IPS DF 4.7 (cell line): ENCODE measurements at regions not wholly inside any gene's neighbourhood (a gene's known extent, or its start where the extent isn't known, plus 50 kb on each side); places are given as distances from the start of the nearest gene placed in this dataset.

ENCODE experiments used
- DNase-seq: peaks from one replicate; pipeline ENCODE4 v3.0.0-alpha.2; 2013; ENCODE audit warnings: low spot score; ENCODE audit errors: extremely low read depth

DNA sequence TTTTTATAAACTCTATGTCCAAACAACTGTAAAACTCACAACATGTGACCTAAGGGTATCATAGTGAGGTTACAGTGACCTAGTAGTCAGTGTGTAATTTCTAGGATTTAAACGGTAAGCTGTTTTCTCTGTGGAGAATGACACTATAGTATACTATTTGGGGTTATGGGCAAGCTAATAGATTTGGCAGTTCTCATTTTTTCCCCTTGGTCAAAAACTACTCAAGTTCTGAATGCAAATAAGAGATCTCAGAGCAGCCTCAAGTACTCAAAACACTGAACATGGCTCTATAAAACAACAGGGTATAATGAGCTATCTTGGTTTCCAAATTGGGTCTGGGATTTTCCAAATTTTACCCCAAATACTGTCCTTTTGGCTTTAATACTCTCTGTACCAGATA lies 88.5 kb upstream of the HMCN1 start:
- DNase-seq, result no peak

DNA sequence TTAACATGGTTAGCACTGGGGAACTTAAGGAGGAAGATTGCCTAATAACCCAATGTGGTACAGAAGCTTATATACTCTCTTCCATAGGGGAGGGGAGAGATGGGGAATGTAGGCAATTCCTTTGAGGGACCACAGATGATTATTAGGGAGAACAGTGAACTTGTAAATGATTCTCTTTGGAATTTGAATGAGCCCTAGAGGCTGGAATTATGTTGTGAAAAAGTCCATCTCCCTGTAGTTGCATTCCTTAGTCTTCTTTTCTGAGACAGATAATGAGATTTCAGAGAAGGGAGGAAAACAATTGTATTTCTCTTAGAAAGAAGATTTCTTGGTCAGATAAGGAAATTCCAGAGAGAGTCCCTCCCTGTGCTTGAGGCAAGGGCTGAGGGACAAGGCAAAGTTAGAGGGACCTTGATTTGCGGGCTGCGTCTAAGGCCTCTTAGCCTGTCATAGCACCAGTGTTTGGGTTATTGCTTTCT lies 89.0 kb upstream of the HMCN1 start:
- no peak for DNase-seq

DNA sequence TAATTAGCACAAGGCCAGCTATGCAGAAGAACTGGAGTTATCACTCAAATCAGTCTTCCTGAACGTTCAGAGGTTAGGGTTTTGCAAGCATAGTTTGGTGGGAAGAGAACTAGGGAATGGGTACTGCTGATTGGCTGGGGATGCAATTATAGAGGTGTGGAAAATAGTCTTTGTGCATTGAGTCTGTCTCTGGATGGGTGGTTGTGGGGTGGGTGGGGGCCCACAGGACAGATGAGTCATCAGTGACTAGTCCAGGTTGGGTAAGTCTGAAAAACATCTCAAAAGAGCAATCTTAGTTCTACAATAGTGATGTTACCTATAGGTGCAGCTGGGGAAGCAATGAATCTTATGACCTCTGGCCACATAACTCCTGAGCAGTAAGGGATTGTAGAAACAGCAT lies 89.7 kb upstream of the HMCN1 start:
- no peak for DNase-seq

DNA sequence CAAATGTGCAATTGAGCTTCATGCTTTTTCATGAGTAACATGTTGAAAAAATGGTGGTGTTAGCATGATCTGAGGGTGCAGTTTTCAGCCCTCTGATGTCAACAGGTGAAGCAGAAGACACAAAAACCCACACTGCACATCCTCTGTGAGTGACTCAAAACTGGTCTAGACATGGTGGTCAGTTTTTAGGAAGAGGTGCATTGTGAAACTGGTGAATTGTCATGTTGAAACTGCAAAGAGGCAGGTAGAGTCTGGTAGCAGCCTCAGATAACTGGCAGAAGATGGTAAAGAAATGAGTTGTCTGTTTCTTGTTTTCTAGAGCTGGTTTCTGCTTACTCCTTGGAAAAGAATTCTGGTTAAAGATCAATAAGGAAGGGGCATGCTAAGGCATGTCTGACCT lies 97.3 kb upstream of the HMCN1 start:
- no peak for DNase-seq

DNA sequence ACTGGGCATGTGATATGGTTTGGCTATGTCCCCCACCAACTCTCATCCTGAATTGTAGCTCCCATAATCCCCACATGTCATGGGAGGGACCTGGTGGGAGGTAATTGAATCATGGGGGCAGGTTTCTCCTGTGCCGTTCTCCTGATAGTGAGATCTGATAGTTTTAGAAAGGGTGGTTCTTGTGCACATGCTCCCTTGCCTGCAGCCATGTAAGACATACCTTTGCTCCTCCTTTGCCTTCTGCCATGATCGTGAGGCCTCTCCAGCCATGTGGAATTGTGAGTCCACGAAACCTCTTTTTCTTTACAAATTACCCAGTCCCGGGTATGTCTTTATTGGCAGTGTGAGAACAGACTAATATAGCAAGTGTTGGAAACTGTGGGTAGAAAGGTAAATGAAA lies 99.5 kb upstream of the HMCN1 start:
- DNase-seq, result no peak

DNA sequence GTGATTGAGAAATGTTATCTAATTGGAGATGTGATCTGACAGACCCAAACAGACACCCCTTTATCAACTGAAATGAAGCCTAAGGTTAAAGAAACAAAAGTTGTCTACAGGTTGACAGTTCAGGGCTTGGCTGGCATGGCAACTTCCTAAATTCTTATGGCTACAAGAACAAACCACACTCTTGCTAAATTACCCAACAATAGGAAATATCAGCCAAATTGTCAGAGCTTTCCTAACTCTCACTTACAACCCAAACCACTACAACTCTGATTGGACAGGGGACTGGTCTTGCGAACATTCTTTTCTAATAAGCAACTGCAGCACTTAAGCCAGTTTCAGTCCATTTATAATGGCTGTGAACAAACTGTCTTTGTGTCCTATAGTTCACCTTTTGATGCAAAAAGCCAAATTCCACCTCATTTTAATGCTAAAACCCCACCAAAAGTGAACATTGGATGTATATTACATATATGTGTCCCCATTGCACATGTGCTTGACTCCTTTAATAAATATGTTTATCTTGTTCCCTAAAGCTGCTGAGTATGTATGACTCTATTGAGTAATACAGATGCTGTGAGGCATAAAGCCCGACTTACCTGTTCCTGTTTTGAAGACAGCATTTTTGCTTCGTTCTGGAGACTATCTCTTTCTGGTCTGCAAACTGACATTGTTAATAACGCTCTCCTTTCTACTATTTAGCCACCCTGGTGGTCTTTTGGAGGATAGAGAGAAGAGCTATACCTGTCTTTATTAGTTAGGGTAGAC lies 101.3 kb upstream of the HMCN1 start:
- DNase-seq, result no peak

DNA sequence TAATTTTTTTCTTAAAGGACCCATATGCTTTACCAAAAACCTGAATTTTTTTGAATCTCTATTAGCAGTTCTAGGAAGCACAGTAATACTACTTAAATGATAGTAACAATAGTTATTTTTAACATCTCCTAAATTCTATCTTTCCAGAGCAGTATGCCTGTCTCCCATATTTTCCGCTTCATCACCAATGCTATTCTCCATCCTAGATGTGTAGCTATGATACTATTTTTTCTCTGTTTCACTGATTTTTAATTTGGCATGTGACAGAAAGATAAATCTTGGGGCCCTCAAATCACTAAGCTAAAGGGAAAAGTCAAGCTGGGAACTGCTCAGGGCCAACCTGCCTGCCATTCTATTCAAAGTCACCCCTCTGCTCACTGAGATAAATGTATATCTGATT lies 102.3 kb upstream of the HMCN1 start:
- no peak for DNase-seq

DNA sequence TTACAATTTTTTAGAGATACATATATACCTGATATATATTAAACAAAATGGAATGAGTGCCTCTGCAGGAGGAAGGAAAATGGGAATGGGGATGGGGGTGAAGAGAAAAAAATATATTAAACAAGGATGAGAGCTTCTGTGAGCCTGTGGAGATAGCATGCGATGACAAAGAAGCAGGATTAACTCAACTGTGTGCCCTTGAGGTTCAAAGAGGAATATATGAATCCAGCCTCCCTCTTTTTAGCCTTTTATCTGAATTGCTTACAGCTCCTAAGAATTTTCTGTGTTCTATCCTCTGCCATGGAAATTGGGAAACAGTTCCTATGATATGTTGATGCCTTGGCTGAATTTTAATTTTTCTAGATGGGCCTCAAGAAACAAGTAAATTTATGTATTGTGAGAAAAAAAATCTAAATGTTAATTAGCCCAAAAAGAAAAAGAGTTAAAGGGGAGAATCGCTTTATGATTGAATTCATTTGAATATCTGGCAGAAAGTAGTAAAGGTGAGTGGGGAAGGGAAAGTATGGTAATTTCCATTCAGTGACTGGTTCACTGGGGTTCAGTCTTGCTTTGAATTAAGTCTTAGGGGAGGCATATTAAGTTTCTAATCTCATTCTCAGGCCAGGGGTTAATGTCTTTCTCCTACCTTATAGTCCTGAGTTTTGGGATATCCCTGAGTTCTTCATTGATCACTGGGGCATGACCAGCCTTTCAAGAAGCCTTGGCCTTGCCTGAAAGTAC lies 106.3 kb upstream of the HMCN1 start:
- DNase-seq, result no peak

DNA sequence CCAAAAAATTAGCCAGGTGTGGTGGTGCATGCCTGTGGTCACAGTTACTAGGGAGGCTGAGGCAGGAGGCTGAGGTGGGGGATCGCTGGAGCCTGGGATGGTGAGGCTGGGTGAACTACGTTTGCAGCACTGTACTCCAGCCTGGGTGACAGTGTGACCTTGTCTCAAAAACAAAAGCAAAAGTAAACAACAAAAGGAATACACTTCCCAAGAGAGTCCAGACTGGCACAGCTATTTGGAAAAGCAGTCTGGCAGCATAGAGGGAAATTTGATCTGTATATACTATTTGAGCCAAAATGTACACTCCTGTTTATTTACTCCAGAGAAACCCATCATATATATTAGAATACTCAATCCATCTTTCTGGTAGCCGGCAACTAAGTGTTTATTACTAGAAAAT lies 107.0 kb upstream of the HMCN1 start:
- no peak for DNase-seq

DNA sequence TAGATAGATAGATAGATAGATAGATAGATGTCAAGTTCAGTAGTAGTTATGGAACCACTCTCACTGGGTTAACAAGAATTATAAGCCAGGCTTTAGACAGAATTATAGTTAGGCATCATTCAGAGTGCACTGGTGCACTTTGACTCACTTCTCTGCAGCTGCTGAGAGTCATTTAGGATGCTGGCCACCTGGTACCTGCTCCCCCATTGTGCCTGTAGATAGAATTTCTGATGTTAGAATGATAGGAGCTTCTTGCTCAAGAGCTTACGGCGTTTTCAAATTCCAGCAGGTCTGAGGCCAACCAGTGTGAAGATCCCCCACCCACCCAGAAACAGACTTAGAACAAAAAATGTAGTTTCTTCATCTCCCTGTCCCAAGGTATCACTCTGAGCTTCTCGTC lies 107.8 kb upstream of the HMCN1 start:
- DNase-seq, result no peak

DNA sequence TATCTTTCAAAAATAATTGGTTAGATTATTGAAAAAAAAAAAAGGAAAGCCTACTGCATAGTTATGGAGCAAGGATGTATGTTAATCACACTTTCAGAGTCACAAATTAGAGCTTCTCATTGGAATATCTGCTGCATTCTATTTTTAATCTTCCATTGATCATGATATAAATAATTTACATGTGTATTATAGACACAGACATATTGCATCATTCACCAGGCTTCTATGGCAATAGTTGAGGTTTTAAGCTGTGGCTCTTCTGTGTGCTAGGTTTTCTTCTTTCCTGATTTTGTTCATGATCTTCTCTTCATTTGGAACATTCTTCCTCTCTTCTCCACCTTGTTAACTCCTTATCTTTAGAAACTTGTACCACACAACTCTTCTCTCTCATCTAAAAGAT lies 123.2 kb upstream of the HMCN1 start:
- DNase-seq, result no peak

DNA sequence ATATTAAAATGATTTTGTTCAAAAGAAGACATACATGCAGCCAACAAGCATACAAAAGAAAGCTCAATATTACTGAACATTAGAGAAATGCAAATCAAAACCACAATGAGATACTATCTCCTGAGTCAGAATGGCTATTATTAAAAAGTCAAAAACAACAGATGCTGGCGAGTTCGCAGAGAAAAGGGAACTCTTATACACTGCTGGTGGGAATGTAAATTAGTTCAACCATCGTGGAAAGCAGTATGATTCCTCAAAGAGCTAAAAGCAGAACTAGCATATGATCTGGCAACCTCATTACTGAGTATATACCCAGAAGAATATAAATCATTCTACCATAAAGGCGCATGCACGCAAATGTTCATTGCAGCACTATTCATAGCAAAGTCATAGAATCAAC lies 126.0 kb upstream of the HMCN1 start:
- no peak for DNase-seq

DNA sequence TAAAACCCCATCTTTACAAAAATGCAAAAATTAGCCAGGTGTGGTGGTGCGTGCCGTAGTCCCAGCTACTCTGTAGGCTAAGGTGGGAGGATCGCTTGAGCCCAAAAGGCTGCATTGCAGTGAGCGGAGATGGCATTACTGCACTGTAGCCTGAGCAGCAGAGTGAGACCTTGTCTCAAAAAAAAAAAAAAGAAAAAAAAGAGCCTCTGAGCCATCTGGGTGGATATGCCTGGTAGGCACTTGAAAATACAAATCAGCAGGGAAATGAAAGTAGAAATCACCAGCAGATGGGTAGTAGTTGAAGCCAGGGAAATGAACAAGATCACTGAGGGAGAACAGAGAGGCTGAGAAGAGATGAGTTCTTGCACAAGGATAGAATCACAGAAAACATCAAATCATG lies 131.0 kb upstream of the HMCN1 start:
- DNase-seq, result no peak

DNA sequence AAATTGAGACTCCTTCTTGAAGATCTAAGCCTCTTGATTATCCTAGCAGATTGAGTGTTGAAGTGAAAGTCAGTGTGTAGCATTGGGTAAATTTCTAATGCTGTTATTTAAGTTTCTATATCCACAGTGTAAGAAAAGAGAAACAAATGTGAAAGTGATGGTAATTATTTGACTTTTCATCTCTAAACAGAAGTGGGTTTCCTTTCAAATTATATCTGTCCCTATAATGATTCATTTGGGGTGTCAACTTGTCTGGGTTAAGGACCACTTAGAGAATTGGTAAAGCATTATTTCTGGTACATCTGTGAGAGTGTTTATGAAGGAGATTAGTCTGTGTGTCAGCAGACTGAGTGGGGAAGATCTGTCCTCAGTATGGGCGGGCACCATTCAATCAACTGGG lies 133.0 kb upstream of the HMCN1 start:
- no peak for DNase-seq

DNA sequence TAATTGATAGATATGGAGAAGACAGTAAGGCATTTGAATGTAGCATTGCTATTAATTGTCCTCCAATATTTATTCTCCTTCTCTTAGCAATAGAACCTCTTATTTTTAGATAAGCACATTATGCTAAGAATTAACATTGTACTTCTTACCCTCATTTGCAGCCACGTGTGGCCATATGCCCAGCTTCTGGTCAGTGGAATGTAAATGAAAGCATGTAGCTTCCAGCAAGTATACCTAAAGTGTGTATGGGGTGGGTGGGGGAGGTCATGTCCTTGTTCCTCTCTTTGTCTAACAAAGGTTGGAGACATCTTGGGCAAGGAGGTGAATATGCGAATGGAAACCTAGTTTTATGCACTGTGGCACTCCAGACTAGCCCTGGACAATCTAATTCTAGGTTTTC lies 133.6 kb upstream of the HMCN1 start:
- no peak for DNase-seq

DNA sequence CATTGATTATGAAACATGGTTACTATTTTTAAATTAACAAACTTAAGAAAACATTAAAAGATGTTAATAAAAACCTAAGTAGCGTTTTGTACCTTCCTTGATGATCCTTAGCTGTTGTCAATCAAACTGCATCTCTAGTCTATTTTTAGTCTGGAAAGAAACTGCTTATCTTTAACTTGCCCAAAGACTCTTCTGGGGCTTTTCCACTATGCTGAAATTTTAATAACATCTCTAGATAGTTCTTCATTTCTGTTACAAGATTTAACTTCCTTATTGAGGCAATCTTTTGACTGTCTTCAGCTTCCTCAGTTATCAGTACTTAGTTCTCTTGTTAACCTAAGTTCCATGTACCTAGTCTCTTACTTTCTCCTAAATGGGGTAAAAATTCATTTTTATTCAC lies 135.9 kb upstream of the HMCN1 start:
- no peak for DNase-seq

DNA sequence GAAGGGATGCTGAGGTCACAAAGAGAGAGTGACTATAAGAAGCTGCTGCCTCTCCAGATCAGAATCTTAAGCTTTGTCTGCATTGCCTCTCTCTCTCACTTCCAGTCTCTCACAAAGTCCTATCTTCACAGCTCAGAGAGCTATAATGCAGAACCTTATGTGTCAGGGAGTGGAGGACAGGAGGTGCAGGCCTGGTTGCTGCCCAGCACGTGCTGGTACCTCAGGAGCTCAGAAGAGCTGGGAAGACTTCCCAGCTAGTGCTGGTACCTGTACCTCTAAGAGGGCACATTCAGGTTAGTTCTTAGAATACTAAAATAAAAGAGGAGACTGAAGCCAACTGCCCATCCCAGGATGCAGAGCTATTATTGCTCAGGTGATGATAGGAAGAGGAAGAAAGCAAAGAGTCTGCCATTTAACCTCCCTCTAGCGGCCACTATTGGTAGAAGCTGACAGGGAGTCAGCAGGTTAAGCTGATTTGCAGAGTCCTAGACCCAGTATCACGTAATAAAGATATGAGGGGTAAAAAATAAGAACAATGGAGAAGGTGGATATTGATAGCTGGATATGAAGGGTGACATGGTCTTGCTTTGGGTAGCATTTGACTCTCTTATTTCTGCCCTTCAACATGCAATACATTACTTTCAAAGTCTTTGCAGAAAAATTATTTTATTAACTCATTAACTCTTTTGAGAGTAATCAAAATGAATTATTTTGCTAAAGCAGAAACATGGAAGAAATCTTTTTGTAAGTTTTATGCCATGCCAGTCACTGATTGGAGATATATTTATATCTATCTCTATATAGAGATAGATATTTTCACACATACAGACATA lies 138.1 kb upstream of the HMCN1 start:
- DNase-seq, result peak; percentile 53

DNA sequence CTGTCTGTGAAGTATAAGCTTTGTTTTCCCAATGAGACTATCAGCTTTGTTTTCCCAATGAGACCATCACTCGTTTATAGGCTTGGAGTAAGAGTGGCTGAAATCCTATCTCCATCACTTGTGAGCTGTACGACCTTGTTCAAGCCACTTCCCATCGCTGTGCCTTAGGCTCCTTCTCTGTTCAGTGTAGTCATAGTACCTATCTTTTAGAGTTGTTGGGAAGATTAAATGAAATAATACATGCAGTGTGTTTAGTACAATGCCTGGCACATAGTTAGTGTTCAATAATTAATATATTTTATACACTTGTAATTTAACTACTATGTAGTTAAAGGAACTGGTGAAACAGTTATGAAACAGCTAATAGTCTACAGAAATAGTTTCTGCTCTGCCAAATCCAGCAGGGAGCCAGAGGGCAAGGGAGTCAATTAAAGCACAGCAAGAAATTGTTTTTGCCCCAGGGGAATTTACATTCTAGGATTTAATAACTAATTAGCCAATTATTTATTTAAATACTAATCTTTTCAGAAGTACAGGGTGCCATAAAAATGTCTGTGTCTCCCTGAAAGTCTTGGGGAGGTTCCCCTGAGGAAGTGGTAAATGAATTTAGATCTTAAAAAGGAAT lies 139.3 kb upstream of the HMCN1 start:
- no peak for DNase-seq

DNA sequence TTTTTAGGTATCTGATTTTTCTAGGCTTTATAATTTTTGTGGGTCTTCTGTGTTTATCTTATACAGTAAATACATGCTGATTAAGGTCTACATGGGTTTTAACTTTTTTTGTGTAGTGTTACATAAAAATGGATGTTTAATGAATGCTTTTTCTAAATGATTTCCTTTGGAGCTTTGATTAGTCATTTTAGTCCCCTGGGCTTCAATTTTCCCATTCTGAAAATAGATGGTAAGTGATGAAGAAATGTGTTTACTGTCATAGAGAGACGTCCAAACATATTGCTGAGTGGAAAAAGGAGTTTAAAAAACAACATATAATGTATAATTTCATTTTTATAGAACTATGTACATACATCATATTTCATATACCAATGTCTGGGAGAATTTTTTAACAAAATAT lies 140.9 kb upstream of the HMCN1 start:
- no peak for DNase-seq

DNA sequence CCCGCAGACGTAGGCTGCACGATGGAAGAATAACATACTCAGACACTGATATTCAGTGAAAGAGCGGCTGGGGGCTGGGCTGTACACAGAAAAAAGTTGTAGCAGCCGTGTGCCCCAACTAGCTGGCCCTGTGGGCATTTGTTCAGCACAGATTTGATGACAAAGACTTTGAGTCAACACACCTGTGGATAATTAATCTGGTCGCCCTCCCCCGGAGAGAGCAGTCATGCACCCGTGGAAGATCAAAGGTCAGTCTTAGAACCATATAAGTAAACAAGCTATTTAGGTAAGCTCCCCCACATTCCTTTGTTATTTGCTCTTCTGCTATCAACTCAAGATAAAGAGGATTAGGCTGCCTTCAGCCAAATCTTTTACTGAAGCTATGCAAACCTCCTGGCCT lies 148.4 kb upstream of the HMCN1 start:
- no peak for DNase-seq

DNA sequence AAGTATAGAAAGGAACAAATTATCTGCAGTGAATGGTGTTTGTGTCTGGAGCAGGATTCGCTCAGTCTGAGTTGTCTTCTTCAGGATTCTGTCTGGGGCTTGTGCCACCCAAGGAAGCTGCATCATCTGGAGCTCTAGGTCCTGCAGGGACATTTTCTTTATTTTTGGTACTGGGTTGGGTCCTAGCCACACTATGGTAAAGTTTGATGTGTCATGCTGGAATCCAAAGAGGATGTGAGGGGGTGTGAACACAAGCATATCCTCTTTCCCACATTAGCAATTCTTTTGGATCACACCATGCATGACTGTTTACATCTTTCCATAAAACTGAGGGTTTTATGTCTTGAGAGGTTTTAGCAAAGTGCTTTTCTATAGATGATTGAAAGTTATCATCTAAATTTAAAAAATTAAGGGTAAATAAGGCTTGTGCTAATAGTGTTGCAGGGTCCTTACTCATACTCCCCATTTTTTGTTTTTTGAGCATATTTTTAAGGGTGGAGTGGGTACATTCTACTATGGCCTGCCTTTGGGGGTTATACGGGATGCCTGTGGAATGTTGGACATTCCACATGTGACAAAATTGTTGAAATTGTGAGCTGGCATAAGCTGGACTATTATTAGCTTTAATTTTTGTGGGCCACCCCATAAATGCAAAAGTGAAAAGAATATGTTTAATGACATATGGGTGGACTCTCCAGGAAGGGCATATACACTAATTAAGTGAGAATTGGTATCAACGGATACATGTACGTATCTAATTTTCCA lies 152.0 kb upstream of the HMCN1 start:
- no peak for DNase-seq
